ENCODE measurements at regions not wholly inside any gene's neighbourhood (a gene's known extent, or its start where the extent isn't known, plus 50 kb on each side); places are given as distances from the start of the nearest gene placed in this dataset.

GRCh38 chr10:88033793-88034192 lies 170.4 kb downstream of the PTEN start:
- ChIA-PET CTCF (interaction anchor here (0.6 kb wide), 1 partner anchor 149 kb away, joined by 3 read pairs; no protein-coding TSS in a partner anchor), POLR2A (ENCODE audit: low non-redundant PET) (no interaction called here)
- H3K27ac ChIP-seq = no peak overlapping the region
- no peak for TF ChIP-seq CTCF (conservative IDR thresholded peaks at IDR 0.05; ENCODE audit: low read depth)
- no peak for DNase-seq (ENCODE audit: low spot score)

- H3K27ac ChIP-seq = no peak overlapping the region
- DNase-seq (ENCODE audit: low spot score) = no peak
- ChIA-PET POLR2A (ENCODE audit: low non-redundant PET) (no interaction called here), CTCF (no interaction called here)
- TF ChIP-seq CTCF (conservative IDR thresholded peaks at IDR 0.05; ENCODE audit: low read depth) = no peak
These were observed 172.7 kb downstream of the PTEN start for GRCh38 chr10:88036126-88036525.

GRCh38 chr10:88037623-88038022 lies 174.2 kb downstream of the PTEN start:
- POLR2A ChIA-PET (ENCODE audit: low non-redundant PET) = no interaction called here
- DNase-seq (ENCODE audit: low spot score) = no peak
- TF ChIP-seq CTCF (conservative IDR thresholded peaks at IDR 0.05; ENCODE audit: low read depth) = no peak
- CTCF ChIA-PET = interaction anchor here (0.6 kb wide), 1 partner anchor 25 kb away, joined by 3 read pairs; no protein-coding TSS in a partner anchor
- no peak overlapping the region for H3K27ac ChIP-seq

GRCh38 chr10:88038268-88038667 lies 174.8 kb downstream of the PTEN start:
- no peak for TF ChIP-seq CTCF (conservative IDR thresholded peaks at IDR 0.05; ENCODE audit: low read depth)
- POLR2A ChIA-PET (ENCODE audit: low non-redundant PET) = no interaction called here
- no peak overlapping the region for H3K27ac ChIP-seq
- DNase-seq (ENCODE audit: low spot score) = no peak
- CTCF ChIA-PET = no interaction called here

GRCh38 chr10:88039496-88040200 lies 176.2 kb downstream of the PTEN start:
- no peak for DNase-seq (ENCODE audit: low spot score)
- POLR2A ChIA-PET (ENCODE audit: low non-redundant PET) = no interaction called here
- TF ChIP-seq CTCF (conservative IDR thresholded peaks at IDR 0.05; ENCODE audit: low read depth) = no peak
- no peak overlapping the region for H3K27ac ChIP-seq
- CTCF ChIA-PET = interaction anchor here (0.7 kb wide), 2 partner anchors 14 to 21 kb away, joined by 3 read pairs; no protein-coding TSS in a partner anchor

- POLR2A ChIA-PET (ENCODE audit: low non-redundant PET) = no interaction called here
- DNase-seq (ENCODE audit: low spot score) = no peak
- H3K27ac ChIP-seq = peak overlapping the region; percentile 85
- no peak for TF ChIP-seq CTCF (conservative IDR thresholded peaks at IDR 0.05; ENCODE audit: low read depth)
- CTCF ChIA-PET = no interaction called here
These were observed 178.1 kb downstream of the PTEN start for GRCh38 chr10:88041243-88042159.
